H9 (cell line): ENCODE measurements at regions not wholly inside any gene's neighbourhood (a gene's known extent, or its start where the extent isn't known, plus 50 kb on each side); places are given as distances from the start of the nearest gene placed in this dataset.

Experiments used
- DNase-seq: peaks from one replicate; pipeline ENCODE4 v3.0.0-alpha.2; 2017
- H2AFZ ChIP-seq: one replicate; pipeline ENCODE4 v1.6.1; 2013; ENCODE audit warnings: mild to moderate bottlenecking, low read length, control low read depth, moderate library complexity
- H2AK5ac ChIP-seq: 2 replicates; pipeline ENCODE4 v1.6.1; 2013; ENCODE audit warnings: low read length, control low read depth, mixed read lengths; ENCODE audit not compliant: insufficient read length
- H2BK120ac ChIP-seq: one replicate; pipeline ENCODE4 v1.6.1; 2013; ENCODE audit warnings: low read depth, mild to moderate bottlenecking, low read length, control low read depth, inconsistent platforms; ENCODE audit not compliant: poor library complexity, severe bottlenecking
- H2BK12ac ChIP-seq: 2 replicates; pipeline ENCODE4 v1.6.1; 2013; ENCODE audit warnings: low read length, control low read depth, mixed read lengths, low read depth; ENCODE audit not compliant: insufficient read length
- H2BK15ac ChIP-seq: 2 replicates; pipeline ENCODE4 v1.6.1; 2013; ENCODE audit warnings: low read depth, low read length, control low read depth
- H2BK20ac ChIP-seq: one replicate; pipeline ENCODE4 v1.6.1; 2013; ENCODE audit warnings: low read depth, mild to moderate bottlenecking, low read length, control low read depth, inconsistent platforms; ENCODE audit not compliant: poor library complexity, severe bottlenecking
- H2BK5ac ChIP-seq: 2 replicates; pipeline ENCODE4 v1.6.1; 2013; ENCODE audit warnings: low read length, control low read depth, mixed read lengths; ENCODE audit not compliant: insufficient read length
- H3K14ac ChIP-seq: 2 replicates; pipeline ENCODE4 v1.6.1; 2013; ENCODE audit warnings: low read length, control low read depth; ENCODE audit not compliant: insufficient read depth
- H3K18ac ChIP-seq: 2 replicates; pipeline ENCODE4 v1.6.1; 2013; ENCODE audit warnings: low read depth, mild to moderate bottlenecking, mixed read lengths, low read length, control low read depth; ENCODE audit not compliant: insufficient read length
- H3K23ac ChIP-seq: 2 replicates; pipeline ENCODE4 v1.6.1; 2013; ENCODE audit warnings: low read length, control low read depth, mixed read lengths, low read depth; ENCODE audit not compliant: insufficient read length
- H3K23me2 ChIP-seq: 2 replicates; pipeline ENCODE4 v1.6.1; 2013; ENCODE audit warnings: low read depth, mild to moderate bottlenecking, mixed read lengths, low read length, control low read depth; ENCODE audit not compliant: insufficient read length, poor library complexity, severe bottlenecking
- H3K27ac ChIP-seq: 2 replicates; pipeline ENCODE4 v1.5.1; 2013; ENCODE audit warnings: low read length, control low read depth, mixed read lengths, low read depth; ENCODE audit not compliant: insufficient read length
- H3K27me3 ChIP-seq: 2 replicates; pipeline ENCODE4 v1.6.1; 2013; ENCODE audit warnings: low read length, control low read depth, inconsistent platforms; ENCODE audit not compliant: insufficient read depth
- H3K4ac ChIP-seq: 2 replicates; pipeline ENCODE4 v1.6.1; 2013; ENCODE audit warnings: low read depth, mild to moderate bottlenecking, control low read depth, inconsistent platforms, low read length, moderate library complexity
- H3K4me1 ChIP-seq: 2 replicates; pipeline ENCODE4 v1.6.1; 2013; ENCODE audit warnings: low read length, control low read depth, inconsistent platforms; ENCODE audit not compliant: insufficient read depth
- H3K4me2 ChIP-seq: 2 replicates; pipeline ENCODE4 v1.6.1; 2013; ENCODE audit warnings: low read length, control low read depth, mixed read lengths; ENCODE audit not compliant: insufficient read length, insufficient read depth
- H3K56ac ChIP-seq: 2 replicates; pipeline ENCODE4 v1.6.1; 2013; ENCODE audit warnings: low read depth, mild to moderate bottlenecking, mixed read lengths, low read length, control low read depth; ENCODE audit not compliant: insufficient read length
- H3K79me1 ChIP-seq: 2 replicates; pipeline ENCODE4 v1.6.1; 2013; ENCODE audit warnings: low read depth, mild to moderate bottlenecking, moderate library complexity, low read length, control low read depth, inconsistent platforms; ENCODE audit not compliant: insufficient read depth, poor library complexity, severe bottlenecking
- H3K79me2 ChIP-seq: 2 replicates; pipeline ENCODE4 v1.6.1; 2013; ENCODE audit warnings: low read length, control low read depth, inconsistent platforms; ENCODE audit not compliant: insufficient read depth
- H3K9ac ChIP-seq: 2 replicates; pipeline ENCODE4 v1.6.1; 2013; ENCODE audit warnings: low read length, control low read depth, mixed read lengths; ENCODE audit not compliant: insufficient read length; ENCODE audit errors: extremely low read depth
- H3K9me3 ChIP-seq: one replicate; pipeline ENCODE4 v1.6.1; 2013; ENCODE audit warnings: low read depth, low read length, inconsistent platforms; ENCODE audit not compliant: control insufficient read depth
- H3T11ph ChIP-seq: one replicate; pipeline ENCODE4 v1.6.1; 2013; ENCODE audit warnings: mild to moderate bottlenecking, low read length, control low read depth, inconsistent platforms
- H4K20me1 ChIP-seq: one replicate; pipeline ENCODE4 v1.6.1; 2013; ENCODE audit not compliant: control insufficient read depth, insufficient read length, insufficient read depth
- H4K5ac ChIP-seq: 2 replicates; pipeline ENCODE4 v1.6.1; 2013; ENCODE audit warnings: low read depth, mild to moderate bottlenecking, mixed read lengths, low read length, control low read depth; ENCODE audit not compliant: insufficient read length
- H4K8ac ChIP-seq: replicated peaks from 2 replicates; pipeline ENCODE4 v1.6.1; 2013; ENCODE audit warnings: low read length, control low read depth, mixed read lengths, low read depth; ENCODE audit not compliant: insufficient read length
- H4K91ac ChIP-seq: 2 replicates; pipeline ENCODE4 v1.6.1; 2013; ENCODE audit warnings: low read depth, mild to moderate bottlenecking, moderate library complexity, mixed read lengths, low read length, control low read depth; ENCODE audit not compliant: insufficient read length
- H3K27ac Mint-ChIP-seq, 3 experiments: 2 replicates in 2 of 3; 3 replicates in 1 of 3; pipeline ENCODE4 v1.8.0; 2020 to 2021; ENCODE audit warnings: mixed read lengths in 3 of 3, mild to moderate bottlenecking in 1 of 3, moderate library complexity in 1 of 3
- H3K27me3 Mint-ChIP-seq: 2 replicates; pipeline ENCODE4 v1.8.0; 2021; ENCODE audit warnings: low read depth, mild to moderate bottlenecking, moderate library complexity, mixed read lengths
- H3K36me3 Mint-ChIP-seq, 3 experiments: 2 replicates in 2 of 3; 3 replicates in 1 of 3; pipeline ENCODE4 v1.8.0; 2020 to 2021; ENCODE audit warnings: low read depth in 3 of 3, mixed read lengths in 3 of 3; ENCODE audit not compliant: insufficient read depth in 1 of 3
- H3K4me1 Mint-ChIP-seq, 2 experiments: 2 replicates each; pipeline ENCODE4 v1.8.0; 2020; ENCODE audit warnings: mixed read lengths in 2 of 2
- H3K4me3 Mint-ChIP-seq, 2 experiments: 2 replicates in 1 of 2; 3 replicates in 1 of 2; pipeline ENCODE4 v1.8.0; 2020 to 2021; ENCODE audit warnings: mild to moderate bottlenecking in 2 of 2, mixed read lengths in 2 of 2, moderate library complexity in 1 of 2
- H3K9me3 Mint-ChIP-seq, 2 experiments: 2 replicates in 1 of 2; 3 replicates in 1 of 2; pipeline ENCODE4 v1.8.0; 2020; ENCODE audit warnings: mild to moderate bottlenecking in 2 of 2, mixed read lengths in 2 of 2, moderate library complexity in 1 of 2
- TF ChIP-seq, protein P1 (sequence below): fragments of 200-600 bp; sonication (generic); conservative IDR thresholded peaks from 3 replicates; pipeline ENCODE4 v1.8.0; 2021; ENCODE audit warnings: antibody characterized with exemption, mild to moderate bottlenecking

- Histone ChIP-seq H3K56ac (no peak overlapping the region), H3T11ph (no peak overlapping the region), H3K4me2 (no peak overlapping the region), H2BK12ac (no peak overlapping the region), H3K14ac (no peak overlapping the region), H3K4ac (no peak overlapping the region), H3K79me1 (no peaks in the 10 kb centered on the region), H2AK5ac (no peak overlapping the region), H3K27ac (no peak overlapping the region), H4K8ac (no peak overlapping the region), H3K9me3 (no peaks in the 10 kb centered on the region), H3K9ac (no peak overlapping the region), H4K91ac (no peak overlapping the region), H2BK5ac (no peak overlapping the region), H4K5ac (no peak overlapping the region), H3K79me2 (no peaks in the 10 kb centered on the region; the same call in 1 of the 2 replicates), H3K27me3 (no peaks in the 10 kb centered on the region), H2BK20ac (no peak overlapping the region), H2AFZ (no peak overlapping the region), H2BK15ac (no peak overlapping the region), H3K4me1 (no peaks in the 10 kb centered on the region), H3K18ac (no peak overlapping the region), H3K23ac (no peak overlapping the region), H4K20me1 (no peaks in the 10 kb centered on the region), H2BK120ac (no peak overlapping the region), H3K23me2 (no peaks in the 10 kb centered on the region)
- Mint-ChIP-seq H3K27ac (no peak overlapping the region), H3K4me1 (0 out of 4 replicates have a peak, but pooled peaks cover 0 to 3% of the 10 kb centered on the region in 2 experiments), H3K9me3 (no peaks in the 10 kb centered on the region), H3K27me3 (no peaks in the 10 kb centered on the region), H3K36me3 (no peaks in the 10 kb centered on the region), H3K4me3 (no peak overlapping the region)
- TF ChIP-seq, protein P1, sequence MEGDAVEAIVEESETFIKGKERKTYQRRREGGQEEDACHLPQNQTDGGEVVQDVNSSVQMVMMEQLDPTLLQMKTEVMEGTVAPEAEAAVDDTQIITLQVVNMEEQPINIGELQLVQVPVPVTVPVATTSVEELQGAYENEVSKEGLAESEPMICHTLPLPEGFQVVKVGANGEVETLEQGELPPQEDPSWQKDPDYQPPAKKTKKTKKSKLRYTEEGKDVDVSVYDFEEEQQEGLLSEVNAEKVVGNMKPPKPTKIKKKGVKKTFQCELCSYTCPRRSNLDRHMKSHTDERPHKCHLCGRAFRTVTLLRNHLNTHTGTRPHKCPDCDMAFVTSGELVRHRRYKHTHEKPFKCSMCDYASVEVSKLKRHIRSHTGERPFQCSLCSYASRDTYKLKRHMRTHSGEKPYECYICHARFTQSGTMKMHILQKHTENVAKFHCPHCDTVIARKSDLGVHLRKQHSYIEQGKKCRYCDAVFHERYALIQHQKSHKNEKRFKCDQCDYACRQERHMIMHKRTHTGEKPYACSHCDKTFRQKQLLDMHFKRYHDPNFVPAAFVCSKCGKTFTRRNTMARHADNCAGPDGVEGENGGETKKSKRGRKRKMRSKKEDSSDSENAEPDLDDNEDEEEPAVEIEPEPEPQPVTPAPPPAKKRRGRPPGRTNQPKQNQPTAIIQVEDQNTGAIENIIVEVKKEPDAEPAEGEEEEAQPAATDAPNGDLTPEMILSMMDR: no peak
- DNase-seq: no peak
Observed at GRCh38 chr13:37409756-37410155, 188.8 kb downstream of the POSTN start.
